GM19395 (cell line): ENCODE measurements at regions not wholly inside any gene's neighbourhood (a gene's known extent, or its start where the extent isn't known, plus 50 kb on each side); places are given as distances from the start of the nearest gene placed in this dataset.
"Not testable (repeated sequence)": the region's sequence is repeated elsewhere in the genome, so short reads cannot be mapped to it uniquely, and the experiment has no call there.

Experiments
- ATAC-seq: cut with Tn5 transposase; IDR thresholded peaks from one replicate; pipeline ENCODE4 v1.9.1; 2021; ENCODE audit warnings: mild to moderate bottlenecking, moderate library complexity; ENCODE audit not compliant: unreplicated experiment

DNA sequence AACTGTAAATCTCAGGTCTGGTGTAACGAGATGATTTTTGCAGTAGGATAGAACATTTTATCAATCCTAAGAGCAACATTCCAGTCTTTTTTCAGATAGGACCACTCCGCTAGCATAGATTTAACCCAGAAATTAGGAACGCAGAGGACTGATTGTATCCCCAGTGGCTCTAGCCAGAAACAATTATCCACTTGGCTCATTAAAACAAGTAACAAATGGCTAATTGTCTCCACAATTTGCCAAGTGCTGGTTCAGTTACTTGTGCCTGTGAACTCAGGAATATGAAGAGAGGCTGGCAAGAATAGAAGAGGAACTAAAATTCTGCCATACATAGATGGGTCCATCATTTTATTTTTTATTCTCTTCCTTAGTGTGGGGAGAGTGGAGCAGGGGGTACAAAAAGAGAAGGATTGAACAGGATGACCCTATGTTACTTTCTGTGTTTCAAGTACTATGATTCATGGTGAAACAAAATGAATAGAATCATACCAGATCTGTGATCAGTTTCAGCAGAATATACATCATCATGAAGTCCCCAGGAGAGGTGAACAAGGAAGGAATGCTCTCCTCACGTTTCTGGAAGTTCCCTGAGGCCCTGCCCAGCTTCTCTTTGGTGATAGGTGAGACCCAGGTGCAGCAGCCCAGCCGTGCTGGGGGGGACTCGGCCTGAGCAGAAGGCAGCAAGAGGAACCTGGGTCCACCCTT, 121.6 kb downstream of the ARL4C start:
- no peak for ATAC-seq

DNA sequence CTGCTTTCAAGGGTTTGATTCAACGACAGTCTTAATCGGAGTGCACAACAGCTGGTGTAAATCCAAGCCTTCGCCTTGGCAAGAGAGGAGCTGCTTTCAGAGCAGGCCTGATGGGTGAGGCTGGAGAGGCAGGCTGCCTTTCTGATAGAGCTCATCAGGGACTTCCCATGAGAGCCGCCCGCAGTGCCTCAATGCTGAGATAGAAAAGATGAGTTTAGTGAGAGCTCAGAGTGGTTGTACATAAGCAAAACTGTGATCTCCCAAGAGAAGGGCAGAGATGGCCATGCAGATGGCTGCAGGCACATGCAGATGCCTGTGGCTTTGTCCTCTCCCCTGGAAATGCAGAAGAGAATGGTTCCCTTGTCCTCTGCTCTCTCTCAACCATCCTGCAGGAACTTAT, 122.1 kb downstream of the ARL4C start:
- no peak for ATAC-seq

DNA sequence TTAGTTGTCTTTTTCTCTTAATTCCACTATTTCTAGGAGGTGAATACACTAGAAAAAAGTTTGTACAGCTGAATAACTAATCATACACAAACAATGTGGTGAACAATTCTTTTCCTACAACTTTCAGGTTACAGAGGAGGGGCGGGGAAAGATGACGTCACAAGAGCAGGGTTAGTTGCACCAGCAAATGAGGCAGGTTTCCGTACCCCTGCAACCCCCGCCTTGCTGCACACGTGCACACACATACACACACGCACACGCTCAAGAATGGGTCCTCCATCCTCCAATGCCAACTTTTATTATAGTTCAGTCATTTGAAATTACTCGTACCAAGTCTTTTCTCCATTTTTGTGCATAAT, 122.8 kb downstream of the ARL4C start:
- no peak for ATAC-seq

DNA sequence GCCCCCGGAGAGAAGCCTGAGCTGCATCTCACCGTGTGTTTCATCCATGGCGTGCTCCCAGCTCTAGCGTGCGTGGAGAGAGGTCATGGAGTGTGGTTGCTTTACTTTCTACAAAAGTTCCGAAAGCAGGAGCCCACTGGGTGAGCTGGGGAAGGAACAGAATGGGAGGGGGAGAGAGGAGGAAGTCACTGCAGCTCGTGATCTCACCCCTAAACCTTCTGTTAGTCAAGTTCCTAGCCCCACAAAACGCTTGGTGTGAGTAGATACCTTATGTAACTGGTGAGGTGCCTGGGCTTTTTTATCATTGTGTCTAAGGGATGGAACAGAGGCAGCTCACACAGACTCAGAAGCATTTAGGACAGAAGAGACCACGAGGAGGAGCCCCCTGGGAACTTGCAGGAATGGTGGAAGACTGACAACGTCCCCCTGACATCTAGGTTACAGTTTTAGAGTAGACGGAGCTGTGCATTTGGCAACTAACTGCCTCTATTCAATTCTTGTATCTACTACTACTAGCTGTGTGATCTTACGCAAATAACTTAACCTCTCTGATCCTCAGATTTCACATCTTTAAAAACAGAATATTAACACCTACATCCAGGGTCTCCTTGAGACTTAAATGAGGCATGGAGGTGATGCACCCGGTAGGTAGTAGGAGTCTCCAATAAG, 123.3 kb downstream of the ARL4C start:
- ATAC-seq, result no peak

DNA sequence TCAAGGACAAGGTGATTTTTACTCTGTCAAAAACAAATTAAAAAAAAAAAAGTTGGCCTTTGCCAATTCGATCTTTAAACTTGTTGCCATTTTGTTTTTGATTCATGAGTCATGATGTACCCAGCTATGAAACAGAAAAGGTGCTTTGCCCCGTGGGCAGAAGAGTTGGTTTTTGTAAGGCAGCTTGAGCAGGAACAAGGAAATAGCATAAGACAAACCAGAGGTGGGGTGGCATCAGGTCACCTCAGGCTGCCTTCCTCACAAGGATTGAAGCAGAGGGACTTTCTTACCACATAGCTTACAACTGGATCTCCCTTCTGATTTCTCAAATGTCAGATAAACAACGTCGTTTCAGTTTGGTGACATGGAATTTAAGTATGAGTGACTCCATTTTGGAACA, 123.8 kb downstream of the ARL4C start:
- ATAC-seq, result no peak

DNA sequence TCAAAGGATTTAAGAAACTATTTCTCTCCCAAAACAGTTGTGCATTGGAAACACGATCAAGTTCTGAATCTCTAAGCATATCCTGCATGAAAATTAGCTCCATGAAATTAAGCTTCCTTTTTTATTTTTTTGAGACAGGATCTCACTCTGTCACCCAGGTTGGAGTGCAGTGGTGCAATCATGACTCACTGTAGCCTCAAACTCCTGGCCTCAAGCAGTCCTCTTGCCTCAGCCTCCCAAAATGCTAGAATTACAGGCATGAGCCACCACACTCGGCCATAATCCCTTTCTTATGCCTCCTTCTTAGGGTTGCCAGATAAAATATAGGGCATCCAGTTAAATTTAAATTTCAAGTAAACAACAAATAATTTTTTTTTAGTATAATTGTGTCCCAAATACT, 124.4 kb downstream of the ARL4C start:
- ATAC-seq, result no peak

DNA sequence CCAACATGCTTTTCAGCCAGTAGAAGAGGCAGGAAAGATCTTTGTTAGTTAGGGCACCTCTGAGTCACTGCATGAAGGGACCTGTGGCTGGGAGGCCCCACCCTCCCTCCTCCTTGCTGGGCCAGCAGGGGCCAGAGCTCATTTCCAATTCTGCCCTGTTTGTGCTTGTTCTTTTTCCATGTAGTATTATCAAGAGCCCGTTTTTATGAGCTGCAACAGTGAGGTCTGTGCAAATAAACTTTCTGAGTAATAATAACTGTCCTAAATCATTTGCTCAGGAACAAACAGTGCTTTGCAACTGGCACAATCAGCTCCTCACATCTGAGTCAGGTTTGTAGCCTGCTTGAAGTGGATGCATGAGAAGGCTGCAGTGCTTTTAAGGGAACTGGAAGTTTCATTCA, 128.0 kb downstream of the ARL4C start:
- no peak for ATAC-seq

DNA sequence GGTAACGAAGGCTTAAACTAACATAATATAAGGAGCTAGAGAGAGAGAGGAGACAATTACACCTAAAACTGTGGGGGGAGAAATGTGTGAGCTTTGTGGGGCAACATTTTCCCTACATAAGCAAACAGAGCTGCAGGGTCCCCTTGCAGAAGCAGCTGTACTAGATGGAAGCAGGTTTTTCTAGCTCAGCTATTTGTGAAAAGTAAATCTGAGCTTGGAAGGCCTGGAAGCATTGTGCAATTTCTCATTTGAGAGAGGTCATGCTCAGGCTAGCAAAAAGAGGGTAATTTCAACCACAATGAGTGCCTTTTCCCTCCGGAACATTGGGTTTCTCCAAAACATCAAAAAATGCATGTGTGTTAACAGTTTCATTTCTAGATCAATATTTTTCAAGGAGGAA, 130.0 kb downstream of the ARL4C start:
- no peak for ATAC-seq

DNA sequence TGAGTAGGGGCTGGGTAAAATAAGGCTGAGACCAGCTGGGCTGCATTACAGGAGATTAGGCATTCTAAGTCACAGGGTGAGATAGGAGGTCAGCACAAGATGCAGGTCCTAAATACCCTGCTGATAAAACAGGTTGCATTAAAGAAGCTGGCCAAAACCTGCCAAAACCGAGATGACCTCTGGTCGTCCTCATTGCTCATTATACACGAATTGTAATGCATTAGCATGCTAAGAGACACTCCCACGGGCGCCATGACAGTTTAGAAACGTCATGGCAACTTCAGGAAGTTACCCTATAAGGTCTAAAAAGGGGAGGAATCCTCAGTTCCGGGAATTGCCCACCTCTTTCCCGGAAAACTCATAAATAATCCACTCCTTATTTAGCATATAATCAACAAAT, 132.2 kb downstream of the ARL4C start:
- ATAC-seq, result no peak

DNA sequence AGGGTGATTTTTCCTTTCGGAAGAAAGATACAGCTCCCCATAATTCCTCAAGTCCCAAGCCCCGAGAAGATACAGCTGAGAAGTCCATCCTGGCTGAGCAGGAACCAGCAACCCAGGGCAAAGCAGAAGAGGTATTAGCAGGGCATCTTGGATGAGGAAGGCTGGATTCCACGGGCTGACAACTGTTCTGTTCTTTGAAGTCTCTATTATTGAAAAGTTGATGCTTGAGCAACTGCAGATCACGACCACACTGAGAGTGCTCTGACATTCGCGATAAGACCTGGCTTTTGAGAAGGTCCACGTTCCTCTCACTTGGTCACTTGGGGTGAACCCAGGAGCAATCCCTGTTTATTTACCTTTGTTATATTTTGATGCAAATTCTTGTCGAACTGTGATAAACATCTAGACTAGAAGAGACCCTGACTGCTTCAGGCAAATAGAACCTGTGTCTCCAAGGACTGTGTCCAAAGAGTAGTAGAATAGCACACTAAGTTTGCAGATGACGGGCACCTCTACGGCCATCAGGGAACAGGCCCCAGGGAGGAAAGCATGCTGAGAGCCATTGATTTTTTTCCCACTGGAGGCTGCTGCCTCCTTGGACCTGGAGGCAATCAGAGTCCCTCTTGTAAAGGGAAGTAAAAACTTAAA, 133.1 kb downstream of the ARL4C start:
- ATAC-seq, result no peak

DNA sequence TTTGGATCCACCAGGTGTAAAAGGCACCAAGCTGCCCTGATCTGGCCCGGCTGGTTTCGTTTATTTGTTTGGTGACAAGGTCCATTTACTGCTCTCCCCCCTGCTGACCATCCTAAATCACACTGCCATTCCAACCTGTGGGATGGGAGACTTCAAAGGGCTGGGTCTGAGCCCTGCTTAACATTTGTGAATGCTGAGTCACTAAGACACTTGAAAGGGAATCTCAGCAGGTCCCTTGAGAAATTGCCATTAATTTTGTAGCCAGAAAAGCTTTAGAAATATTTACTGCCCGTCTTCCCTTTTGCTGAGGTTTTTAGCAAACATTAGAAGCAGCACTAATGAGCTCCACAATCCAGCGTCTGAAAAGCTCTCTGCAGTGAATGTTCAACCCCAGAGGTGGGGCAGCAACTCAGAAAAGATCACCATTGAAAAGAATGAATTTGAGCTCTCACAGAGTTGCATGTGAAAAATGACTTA, 133.8 kb downstream of the ARL4C start:
- ATAC-seq, result no peak

DNA sequence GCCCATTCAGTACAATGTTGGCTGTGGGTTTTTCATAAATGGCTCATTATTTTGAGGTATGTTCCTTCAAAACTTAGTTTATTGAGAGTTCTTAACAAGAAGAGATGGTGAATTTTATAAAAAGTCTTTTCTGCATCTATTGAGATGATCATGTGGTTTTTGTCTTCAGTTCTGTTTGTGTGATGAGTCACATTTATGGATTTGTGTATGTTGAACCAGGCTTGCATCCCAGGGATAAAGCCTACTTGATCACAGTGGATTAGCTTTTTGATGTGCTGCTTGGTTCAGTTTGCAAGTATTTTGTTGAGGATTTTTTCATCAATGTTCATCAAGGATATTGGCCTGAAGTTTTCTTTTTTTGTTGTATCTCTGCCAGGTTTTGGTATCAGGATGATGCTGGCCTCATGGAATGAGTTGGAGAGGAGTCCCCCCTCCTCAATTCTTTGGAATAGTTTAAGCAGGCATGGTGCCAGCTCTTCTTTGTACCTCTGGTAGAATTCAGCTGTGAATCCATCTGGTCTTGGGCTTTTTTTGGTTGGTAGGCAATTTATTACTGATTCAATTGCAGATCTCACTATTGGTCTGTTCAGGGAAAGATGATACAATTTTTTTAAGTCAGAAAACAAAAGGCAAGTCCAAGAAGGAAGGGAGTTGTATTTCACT, 136.4 kb downstream of the ARL4C start:
- ATAC-seq, result not testable (repeated sequence)

DNA sequence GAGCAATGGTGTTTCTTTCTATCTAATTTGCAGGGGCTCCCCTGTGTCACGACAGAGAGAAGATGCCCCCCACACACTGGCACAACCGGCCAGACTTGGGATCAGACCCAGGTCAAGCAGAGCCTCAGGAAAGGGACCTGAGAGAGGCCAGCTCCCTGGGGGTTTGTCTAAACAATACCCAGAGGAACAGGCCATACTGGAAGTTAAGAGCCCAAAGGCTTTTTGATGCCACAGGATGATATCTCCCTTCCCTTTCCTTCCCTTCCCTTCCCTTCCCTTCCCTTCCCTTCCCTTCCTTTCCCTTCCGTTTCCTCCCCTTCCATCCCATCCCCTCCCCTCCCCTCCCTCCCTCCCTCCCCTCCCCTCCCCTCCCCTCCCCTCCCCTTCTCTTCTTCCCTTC, 139.2 kb downstream of the ARL4C start:
- no peak for ATAC-seq

DNA sequence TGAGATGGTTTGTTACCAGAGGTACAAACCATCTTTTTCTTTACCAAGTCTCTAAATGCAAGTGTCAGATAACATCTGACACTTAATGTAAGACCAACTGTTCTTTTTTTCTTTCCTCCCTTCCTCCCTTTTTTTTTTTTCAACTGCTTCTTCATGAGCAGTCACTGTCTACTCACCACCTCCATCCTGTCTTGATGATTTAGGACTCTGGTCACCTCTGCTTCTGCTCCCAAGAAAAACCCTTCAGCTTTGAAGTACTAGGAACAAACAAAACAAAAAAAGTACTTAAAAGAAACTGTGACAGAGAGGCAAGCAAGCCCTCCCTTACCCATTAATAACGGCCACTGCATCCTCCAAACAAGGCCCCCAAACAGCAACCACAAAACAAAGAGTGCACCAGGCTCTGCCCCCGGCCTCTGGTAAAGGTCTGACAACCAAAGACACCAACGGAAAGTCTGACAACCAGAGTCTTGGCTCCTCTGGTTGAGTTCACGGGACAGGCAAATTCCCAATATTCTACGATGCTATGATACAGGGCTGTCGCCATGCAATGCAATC, 141.0 kb downstream of the ARL4C start:
- no peak for ATAC-seq

DNA sequence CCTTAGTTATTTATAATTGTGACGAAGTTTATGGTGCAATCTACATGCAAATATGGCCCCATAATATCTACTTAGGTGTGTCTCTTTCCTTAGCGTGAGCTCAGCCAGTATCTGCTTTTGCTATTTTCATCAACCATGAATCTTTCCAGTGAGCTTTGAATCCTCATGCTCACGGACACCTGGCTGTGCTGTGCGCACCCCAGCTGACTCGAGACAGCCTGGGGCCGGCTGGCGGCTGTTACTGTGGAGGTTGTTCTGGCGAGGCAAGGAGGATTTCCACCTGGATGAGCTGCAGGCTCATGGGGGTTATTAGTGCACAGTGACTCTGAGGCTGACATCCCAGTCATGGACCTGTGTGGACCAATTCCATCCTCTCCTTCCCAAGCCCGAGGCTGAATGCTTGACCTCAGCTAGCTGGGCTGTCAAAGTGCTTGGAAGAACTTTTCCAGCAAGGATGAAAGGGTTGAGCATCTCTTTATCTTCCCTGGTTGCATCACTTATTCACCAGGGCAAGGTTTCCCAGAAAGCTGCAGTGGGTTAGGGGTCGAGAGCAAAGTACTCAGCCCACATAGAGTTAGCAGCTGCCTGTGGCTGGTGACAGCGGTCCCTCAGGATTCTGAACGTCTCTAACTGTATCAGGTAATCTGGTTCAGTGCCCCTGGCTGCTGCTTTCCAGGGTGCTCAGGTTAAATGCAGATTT, 141.7 kb downstream of the ARL4C start:
- ATAC-seq, result no peak

DNA sequence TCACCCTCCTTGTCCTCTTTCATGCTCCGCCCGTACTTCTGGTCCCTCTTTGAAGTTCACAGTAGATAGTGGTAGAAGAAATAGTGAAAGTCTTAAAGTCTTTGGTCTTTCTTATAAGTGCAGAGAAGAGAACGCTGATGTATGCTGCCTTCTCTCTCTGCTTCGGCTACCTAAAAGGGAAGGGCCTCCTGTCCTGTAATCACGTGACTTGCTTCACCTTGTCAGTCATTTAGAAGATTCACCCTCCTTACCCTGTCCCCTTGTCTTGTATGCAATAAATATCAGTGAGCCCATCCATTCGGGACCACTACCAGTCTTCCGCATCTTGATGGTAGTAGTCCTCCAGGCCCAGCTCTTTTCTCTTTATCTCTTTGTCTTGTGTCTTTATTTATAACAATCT, 144.6 kb downstream of the ARL4C start:
- no peak for ATAC-seq

DNA sequence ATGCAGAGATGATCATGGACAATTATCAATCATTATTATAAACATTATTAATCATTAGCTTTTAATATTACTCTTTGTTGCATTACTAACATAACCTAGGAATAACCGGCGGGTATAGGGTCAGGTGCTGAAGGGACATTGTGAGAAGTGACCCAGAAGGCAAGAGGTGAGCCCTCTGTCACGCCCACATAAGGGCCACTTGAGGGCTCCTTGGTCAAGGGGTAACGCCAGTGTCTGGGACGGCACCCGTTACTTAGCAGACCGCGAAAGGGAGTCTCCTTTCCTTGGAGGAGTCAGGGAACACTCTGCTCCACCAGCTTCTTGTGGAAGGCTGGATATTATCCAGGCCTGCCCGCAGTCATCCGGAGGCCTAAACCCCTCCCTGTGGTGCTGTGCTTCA, 145.0 kb downstream of the ARL4C start:
- ATAC-seq, result not testable (repeated sequence)

DNA sequence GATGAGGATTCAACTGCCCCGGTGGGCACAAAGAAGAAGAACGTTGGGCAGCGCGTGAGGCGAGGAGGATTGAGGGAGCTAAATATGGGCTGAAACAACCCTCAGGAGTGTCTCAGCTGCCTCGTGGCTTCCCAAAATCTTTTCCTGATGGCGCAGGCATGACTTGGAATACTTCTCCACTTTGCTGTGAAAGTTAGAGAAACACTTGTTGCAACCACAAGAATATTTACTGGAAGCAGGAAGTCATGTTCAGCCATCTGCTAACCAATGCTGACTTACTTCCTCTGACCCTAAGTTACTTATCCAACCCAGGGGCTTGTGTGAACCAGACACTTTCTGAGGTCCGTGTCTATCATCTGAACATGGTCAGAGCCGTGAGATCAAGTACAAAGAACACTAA, 148.8 kb downstream of the ARL4C start:
- no peak for ATAC-seq

DNA sequence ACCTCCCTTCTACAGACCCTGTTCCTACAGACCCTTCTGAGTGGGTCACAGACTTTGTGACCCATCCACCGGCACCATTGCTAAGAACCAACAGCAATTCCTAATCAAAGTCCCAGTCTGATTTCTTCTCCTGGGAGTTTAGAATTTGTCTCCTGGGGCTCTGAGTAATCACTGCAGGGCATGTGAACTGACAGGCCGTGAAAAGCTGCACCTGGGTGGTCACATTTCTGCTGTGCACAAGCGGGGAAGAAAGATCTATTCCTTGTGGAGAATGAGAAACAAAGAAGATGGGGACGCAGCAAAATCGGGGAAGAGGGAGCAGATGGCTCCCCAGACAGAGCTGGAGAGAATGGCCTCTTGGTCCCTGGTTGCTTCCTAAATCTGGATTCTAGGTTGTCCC, 151.0 kb downstream of the ARL4C start:
- ATAC-seq, result no peak

DNA sequence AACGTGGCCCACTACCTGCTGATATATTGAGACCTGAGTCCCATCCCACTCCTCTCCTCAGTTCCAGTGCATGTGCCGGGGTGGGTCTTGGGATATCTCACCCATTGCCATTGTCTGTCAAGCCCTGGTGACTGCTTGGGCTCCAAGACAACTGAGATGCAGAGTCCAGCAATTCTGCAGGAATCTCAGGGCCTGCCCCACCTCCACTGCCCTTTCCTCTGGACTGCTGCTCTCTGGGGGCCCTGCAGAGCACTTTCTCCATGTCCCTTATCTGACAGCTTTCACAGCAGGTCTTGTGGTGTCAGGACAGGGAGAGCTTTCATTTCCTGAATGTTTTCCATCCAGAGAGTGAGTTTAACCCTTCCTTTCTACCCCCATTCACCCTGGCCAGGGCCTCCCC, 152.9 kb downstream of the ARL4C start:
- ATAC-seq, result no peak

DNA sequence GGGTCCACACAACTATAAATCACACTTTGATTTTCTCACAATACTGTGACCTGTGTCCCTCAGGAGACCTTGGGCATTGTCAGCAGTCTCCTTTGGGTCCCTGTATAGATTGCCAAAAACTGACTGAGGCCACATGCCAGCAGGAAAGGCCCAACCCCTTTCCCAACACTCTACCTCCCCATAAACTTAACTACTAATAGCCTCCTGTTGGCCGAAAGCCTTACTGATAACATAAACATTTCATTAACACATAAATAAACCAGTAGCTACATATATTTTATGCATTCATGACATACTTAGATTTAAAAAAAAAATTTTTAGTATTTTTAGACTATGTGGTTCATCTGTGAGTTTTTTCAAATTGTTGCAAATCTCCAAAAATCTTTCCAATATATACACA, 153.5 kb downstream of the ARL4C start:
- ATAC-seq, result no peak
